SU-DHL-6 (cell line): ENCODE measurements at regions not wholly inside any gene's neighbourhood (a gene's known extent, or its start where the extent isn't known, plus 50 kb on each side); places are given as distances from the start of the nearest gene placed in this dataset.

Source experiments
- EZH2phosphoT487 ChIP-seq: fragments of 200-600 bp; sonication (generic), shearing (Covaris generic); conservative IDR thresholded peaks from 2 replicates; pipeline ENCODE4 v1.6.1; 2018; ENCODE audit warnings: mild to moderate bottlenecking, antibody characterized with exemption, low read length, moderate library complexity, mixed read lengths
- TF ChIP-seq, protein P1 (sequence below): fragments of 200-600 bp; sonication (generic); IDR thresholded peaks from one replicate; pipeline ENCODE4 v1.5.1; 2017; ENCODE audit warnings: antibody characterized with exemption, mild to moderate bottlenecking, low read length, moderate library complexity; ENCODE audit not compliant: insufficient read depth, poor library complexity, severe bottlenecking

DNA sequence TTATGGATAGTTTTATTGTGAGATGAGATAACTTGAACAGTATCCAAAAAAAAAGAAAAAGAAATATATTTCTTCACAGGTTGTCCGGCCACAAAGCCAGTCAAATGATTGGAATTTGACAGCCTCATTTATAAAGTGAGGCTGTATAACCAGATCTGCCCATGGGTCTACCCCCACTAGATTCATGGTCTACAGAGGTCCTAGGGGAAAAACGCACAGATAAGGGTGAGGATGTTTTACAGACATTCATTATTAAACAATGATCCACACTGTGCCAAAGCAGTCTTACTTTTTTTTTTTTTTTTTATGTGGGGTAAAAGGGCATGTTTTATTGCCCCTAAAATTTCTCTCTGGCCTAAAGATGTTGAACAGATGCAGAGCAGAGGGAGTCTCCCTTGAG lies 1503.0 kb upstream of the CDH8 start:
- TF ChIP-seq, protein P1, sequence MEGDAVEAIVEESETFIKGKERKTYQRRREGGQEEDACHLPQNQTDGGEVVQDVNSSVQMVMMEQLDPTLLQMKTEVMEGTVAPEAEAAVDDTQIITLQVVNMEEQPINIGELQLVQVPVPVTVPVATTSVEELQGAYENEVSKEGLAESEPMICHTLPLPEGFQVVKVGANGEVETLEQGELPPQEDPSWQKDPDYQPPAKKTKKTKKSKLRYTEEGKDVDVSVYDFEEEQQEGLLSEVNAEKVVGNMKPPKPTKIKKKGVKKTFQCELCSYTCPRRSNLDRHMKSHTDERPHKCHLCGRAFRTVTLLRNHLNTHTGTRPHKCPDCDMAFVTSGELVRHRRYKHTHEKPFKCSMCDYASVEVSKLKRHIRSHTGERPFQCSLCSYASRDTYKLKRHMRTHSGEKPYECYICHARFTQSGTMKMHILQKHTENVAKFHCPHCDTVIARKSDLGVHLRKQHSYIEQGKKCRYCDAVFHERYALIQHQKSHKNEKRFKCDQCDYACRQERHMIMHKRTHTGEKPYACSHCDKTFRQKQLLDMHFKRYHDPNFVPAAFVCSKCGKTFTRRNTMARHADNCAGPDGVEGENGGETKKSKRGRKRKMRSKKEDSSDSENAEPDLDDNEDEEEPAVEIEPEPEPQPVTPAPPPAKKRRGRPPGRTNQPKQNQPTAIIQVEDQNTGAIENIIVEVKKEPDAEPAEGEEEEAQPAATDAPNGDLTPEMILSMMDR: no peak
- TF ChIP-seq EZH2phosphoT487: no peak
